Midbrain (tissue), 1 donor: ENCODE measurements at regions not wholly inside any gene's neighbourhood (a gene's known extent, or its start where the extent isn't known, plus 50 kb on each side); places are given as distances from the start of the nearest gene placed in this dataset.
"Not testable (repeated sequence)": the region's sequence is repeated elsewhere in the genome, so short reads cannot be mapped to it uniquely, and the experiment has no call there.

Source experiments
- DNase-seq: peaks from one replicate; lab custom pipeline; 2025; lab: John Stamatoyannopoulos, UW

GRCh38 chr2:55811048-55811447 lies 112.5 kb downstream of the EFEMP1 start:
- no peak for DNase-seq

- no peak for DNase-seq
These were observed 113.0 kb downstream of the EFEMP1 start for GRCh38 chr2:55810622-55811020.

- DNase-seq: no peak
These were observed 113.5 kb downstream of the EFEMP1 start for GRCh38 chr2:55809875-55810621.

- DNase-seq: no peak
These were observed 114.3 kb upstream of the PNPT1 start for GRCh38 chr2:55807900-55808299.

GRCh38 chr2:55805686-55806085 lies 112.0 kb upstream of the PNPT1 start:
- DNase-seq: peak; percentile 56

- peak; percentile 63 for DNase-seq
These were observed 110.9 kb upstream of the PNPT1 start for GRCh38 chr2:55804535-55804934.

GRCh38 chr2:55802067-55802466 lies 108.4 kb upstream of the PNPT1 start:
- no peak for DNase-seq

- no peak for DNase-seq
These were observed 107.8 kb upstream of the PNPT1 start for GRCh38 chr2:55801436-55801835.

GRCh38 chr2:55799624-55800023 lies 106.0 kb upstream of the PNPT1 start:
- not testable (repeated sequence) for DNase-seq

- no peak for DNase-seq
These were observed 102.5 kb upstream of the PNPT1 start for GRCh38 chr2:55796121-55796520.

- DNase-seq: not testable (repeated sequence)
These were observed 100.0 kb upstream of the PNPT1 start for GRCh38 chr2:55793602-55794001.

GRCh38 chr2:55786280-55786679 lies 92.6 kb upstream of the PNPT1 start:
- peak; percentile 41 for DNase-seq

GRCh38 chr2:55783751-55784150 lies 90.1 kb upstream of the PNPT1 start:
- not testable (repeated sequence) for DNase-seq

- DNase-seq: no peak
These were observed 89.0 kb upstream of the PNPT1 start for GRCh38 chr2:55782528-55783173.

GRCh38 chr2:55781542-55781941 lies 87.9 kb upstream of the PNPT1 start:
- DNase-seq: no peak

GRCh38 chr2:55780697-55781096 lies 87.1 kb upstream of the PNPT1 start:
- DNase-seq: no peak

GRCh38 chr2:55779459-55780421 lies 86.1 kb upstream of the PNPT1 start:
- DNase-seq: no peak

- DNase-seq: no peak
These were observed 83.3 kb upstream of the PNPT1 start for GRCh38 chr2:55776966-55777365.

GRCh38 chr2:55776479-55776878 lies 82.8 kb upstream of the PNPT1 start:
- DNase-seq: no peak

GRCh38 chr2:55775828-55776227 lies 82.2 kb upstream of the PNPT1 start:
- DNase-seq: no peak

- DNase-seq: not testable (repeated sequence)
These were observed 80.0 kb upstream of the PNPT1 start for GRCh38 chr2:55773651-55774050.
